Gastrocnemius medialis (tissue), 4 donors: ENCODE measurements at regions not wholly inside any gene's neighbourhood (a gene's known extent, or its start where the extent isn't known, plus 50 kb on each side); places are given as distances from the start of the nearest gene placed in this dataset.

ENCODE experiments used
- ATAC-seq, 2 donors: fragments of 150-250 bp; one replicate each; pipeline ENCODE4 v1.9.1; 2016
- DNase-seq, 2 donors: peaks; one replicate each; pipeline ENCODE4 v3.0.0-alpha.2; 2019
- H3K27ac ChIP-seq, 4 donors: fragments of 200-600 bp; sonication (generic); 1 replicate in 1 of 4; 2 replicates in 3 of 4; pipeline ENCODE4 v1.5.1; 2016 to 2018; ENCODE audit warnings: mild to moderate bottlenecking in 2 of 4, moderate library complexity in 1 of 4
- H3K27me3 ChIP-seq, 3 donors: fragments of 200-600 bp; sonication (generic) in 2 of 3; 1 replicate in 1 of 3; 2 replicates in 2 of 3; pipeline versions ENCODE4 v1.5.1 to v1.6.0; 2016 to 2019; ENCODE audit warnings: mild to moderate bottlenecking in 1 of 3, moderate library complexity in 1 of 3
- H3K36me3 ChIP-seq, 2 donors: fragments of 200-600 bp; sonication (generic) in 1 of 2; one replicate each; pipeline ENCODE4 v1.5.1; 2017 to 2018
- H3K4me1 ChIP-seq, 2 donors: fragments of 200-600 bp; sonication (generic) in 1 of 2; one replicate each; pipeline ENCODE4 v1.5.1; 2016 to 2017; ENCODE audit warnings: mild to moderate bottlenecking in 2 of 2
- H3K4me3 ChIP-seq, 4 donors: fragments of 200-600 bp; sonication (generic) in 3 of 4; 1 replicate in 1 of 4; 2 replicates in 3 of 4; pipeline ENCODE4 v1.5.1; 2016 to 2019; ENCODE audit warnings: mild to moderate bottlenecking in 2 of 4
- H3K9me3 ChIP-seq, 3 donors: fragments of 200-600 bp; sonication (generic) in 2 of 3; 1 replicate in 1 of 3; 2 replicates in 2 of 3; pipeline ENCODE4 v1.5.1; 2016 to 2019
- POLR2A ChIP-seq, 2 donors: fragments of 450-650 bp; IDR thresholded peaks; one replicate each; pipeline ENCODE4 v1.6.1; 2017; ENCODE audit warnings: antibody characterized with exemption in 2 of 2, mild to moderate bottlenecking in 2 of 2, moderate library complexity in 2 of 2
- in situ Hi-C, 4 donors: fragments of 200-750 bp; cut with MboI; loops; one replicate each; pipeline versions ENCODE4 v1.15.0 to v1.8.0; 2017; ENCODE audit warnings: low sequenced_read_pairs in 4 of 4
- intact Hi-C: fragments of 100-400 bp; cut with DNase I; formaldehyde crosslinking; loops from one replicate; pipeline ENCODE4 v1.15.1; 2023; ENCODE audit warnings: low total_unique reads
- TF ChIP-seq, protein P1 (sequence below), 5 experiments: fragments of 450-650 bp in 3 of 5; fragments of 200-600 bp in 2 of 5; sonication (generic) in 2 of 5; IDR thresholded peaks in 4 of 5; conservative IDR thresholded peaks in 1 of 5; 1 replicate in 4 of 5; 2 replicates in 1 of 5; pipeline ENCODE4 v1.5.1; 2016 to 2019; ENCODE audit warnings: antibody characterized with exemption in 5 of 5, mild to moderate bottlenecking in 3 of 5, moderate library complexity in 3 of 5

DNA sequence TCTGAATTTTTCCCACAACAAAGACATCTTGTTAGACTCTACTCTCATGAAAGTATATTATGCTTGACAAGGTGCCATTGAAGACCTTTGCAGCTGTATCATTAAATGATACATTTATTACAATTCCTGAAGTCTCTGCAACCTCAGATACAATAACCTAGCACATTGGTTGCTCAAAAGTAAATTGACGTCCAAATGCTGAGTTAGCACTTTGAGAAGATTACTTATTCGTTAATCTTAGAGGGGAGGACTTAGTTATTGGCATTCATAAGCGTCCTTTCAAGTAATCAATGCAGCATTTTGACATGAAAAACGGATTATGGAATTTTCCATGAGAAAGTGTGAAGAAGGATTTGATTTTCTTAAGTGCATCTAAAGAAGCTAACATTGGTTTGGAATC is 151.6 kb downstream of the ARSF start:
- intact Hi-C loops, result no loop called here
- in situ Hi-C loops, result no loop called here

DNA sequence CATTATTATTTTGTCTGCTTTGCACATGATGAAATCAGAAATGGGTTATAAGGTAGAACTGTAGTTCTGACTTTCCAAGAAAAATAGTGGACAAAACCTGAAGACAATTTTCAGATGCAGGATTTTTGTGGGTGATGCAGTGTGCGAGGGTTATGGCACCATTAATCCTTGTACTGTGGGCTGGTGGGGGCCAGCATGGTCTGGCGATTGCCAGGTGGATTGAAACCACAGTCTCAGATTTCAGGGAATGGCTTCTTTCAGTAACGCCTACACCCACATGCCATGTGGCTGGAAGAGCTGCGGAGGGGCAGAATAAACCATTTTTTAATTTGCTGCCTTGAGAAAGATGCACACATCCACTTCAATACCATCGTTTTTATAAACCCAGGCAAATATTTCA is 150.5 kb downstream of the ARSF start:
- Histone ChIP-seq H3K27ac (no peak overlapping the region), H3K36me3 (no peaks in the 10 kb centered on the region), H3K4me1 (no peaks in the 10 kb centered on the region), H3K4me3 (no peak overlapping the region), H3K9me3 (no peaks in the 10 kb centered on the region), H3K27me3 (no peaks in the 10 kb centered on the region)
- in situ Hi-C loops, result no loop called here
- ATAC-seq, result no peak
- intact Hi-C loops, result no loop called here
- DNase-seq, result no peak
- TF ChIP-seq, protein P1, sequence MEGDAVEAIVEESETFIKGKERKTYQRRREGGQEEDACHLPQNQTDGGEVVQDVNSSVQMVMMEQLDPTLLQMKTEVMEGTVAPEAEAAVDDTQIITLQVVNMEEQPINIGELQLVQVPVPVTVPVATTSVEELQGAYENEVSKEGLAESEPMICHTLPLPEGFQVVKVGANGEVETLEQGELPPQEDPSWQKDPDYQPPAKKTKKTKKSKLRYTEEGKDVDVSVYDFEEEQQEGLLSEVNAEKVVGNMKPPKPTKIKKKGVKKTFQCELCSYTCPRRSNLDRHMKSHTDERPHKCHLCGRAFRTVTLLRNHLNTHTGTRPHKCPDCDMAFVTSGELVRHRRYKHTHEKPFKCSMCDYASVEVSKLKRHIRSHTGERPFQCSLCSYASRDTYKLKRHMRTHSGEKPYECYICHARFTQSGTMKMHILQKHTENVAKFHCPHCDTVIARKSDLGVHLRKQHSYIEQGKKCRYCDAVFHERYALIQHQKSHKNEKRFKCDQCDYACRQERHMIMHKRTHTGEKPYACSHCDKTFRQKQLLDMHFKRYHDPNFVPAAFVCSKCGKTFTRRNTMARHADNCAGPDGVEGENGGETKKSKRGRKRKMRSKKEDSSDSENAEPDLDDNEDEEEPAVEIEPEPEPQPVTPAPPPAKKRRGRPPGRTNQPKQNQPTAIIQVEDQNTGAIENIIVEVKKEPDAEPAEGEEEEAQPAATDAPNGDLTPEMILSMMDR (IDR thresholded peaks at IDR 0.05 in 4 of 5, conservative IDR thresholded peaks at IDR 0.05 in 1 of 5), result no peak
- TF ChIP-seq POLR2A (IDR thresholded peaks at IDR 0.05), result no peak

More for the DNA sequence above, 151.6 kb downstream of the ARSF start:
- Histone ChIP-seq H3K9me3 (no peaks in the 10 kb centered on the region), H3K4me3 (no peak overlapping the region), H3K27ac (no peak overlapping the region), H3K27me3 (no peaks in the 10 kb centered on the region), H3K36me3 (no peaks in the 10 kb centered on the region), H3K4me1 (no peaks in the 10 kb centered on the region)
- ATAC-seq (no peak), DNase-seq (no peak)
- TF ChIP-seq, protein P1 (IDR thresholded peaks at IDR 0.05 in 4 of 5, conservative IDR thresholded peaks at IDR 0.05 in 1 of 5), result no peak
- no peak for TF ChIP-seq POLR2A (IDR thresholded peaks at IDR 0.05)

DNA sequence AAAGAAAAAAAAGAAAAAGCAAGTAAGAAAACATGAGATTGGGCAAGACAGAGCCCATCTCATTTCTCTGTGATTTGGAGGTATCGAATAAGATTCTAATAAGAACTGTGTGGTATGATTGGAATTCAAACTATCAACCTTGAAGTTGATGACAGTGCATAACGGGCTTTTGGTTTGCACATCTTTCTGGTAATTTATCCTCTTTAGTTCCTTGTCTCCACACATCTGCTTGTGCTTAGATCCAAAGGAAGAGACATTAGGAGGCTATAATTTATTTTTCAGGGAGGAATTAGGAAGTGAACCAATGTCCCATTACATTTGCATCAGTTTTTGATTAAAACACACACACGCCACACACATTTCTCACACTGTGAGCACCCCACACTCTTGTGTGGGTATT is 149.9 kb downstream of the ARSF start:
- ATAC-seq, result no peak

DNA sequence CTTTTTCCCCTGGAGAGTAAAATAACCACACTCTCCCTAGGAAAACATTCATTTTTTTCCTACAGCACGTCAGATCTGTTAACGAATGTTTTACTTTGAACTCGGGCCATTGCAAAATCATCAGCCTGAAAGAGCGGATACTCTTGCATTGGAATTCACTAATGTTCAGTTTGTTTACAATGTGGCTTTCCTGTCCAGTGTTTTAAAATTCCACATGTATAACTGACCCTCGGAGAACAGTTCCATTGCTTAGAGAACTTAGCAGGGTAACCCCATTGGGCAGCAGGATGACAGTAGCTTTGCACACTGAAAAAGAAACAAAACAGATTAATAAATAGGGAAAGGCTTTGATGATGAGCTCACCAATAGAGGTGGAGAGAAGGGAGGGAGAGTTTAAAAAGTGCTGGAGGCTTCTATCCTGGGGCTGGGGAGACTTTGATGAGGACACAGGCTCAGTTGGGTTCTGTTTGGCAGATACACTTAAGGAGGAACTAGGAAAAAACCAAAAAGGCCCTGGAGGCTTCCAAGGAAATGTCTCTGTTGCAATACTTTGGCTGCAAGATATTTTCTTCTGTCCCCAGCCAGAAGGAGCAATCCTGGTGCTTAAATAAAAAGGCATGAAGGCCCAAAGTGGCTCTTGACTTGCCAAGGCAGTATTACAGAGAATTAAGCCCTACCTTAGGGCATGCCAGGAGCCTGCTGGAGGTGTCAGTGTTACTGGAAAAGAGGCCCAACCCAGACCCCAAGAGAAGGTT is 143.1 kb downstream of the ARSF start:
- peak; percentile 2 to 12 for DNase-seq
- Histone ChIP-seq H3K4me1 (no peaks in the 10 kb centered on the region), H3K36me3 (no peaks in the 10 kb centered on the region), H3K27me3 (no peaks in the 10 kb centered on the region), H3K27ac (peak overlapping the region in 1 of 4 donors; percentile 15), H3K9me3 (no peaks in the 10 kb centered on the region), H3K4me3 (no peak overlapping the region)
- ATAC-seq, result peak in 1 of 2 donors; percentile 52
- intact Hi-C loops, result no loop called here
- in situ Hi-C loops, result no loop called here
- no peak for TF ChIP-seq POLR2A (IDR thresholded peaks at IDR 0.05)
- TF ChIP-seq, protein P1 (IDR thresholded peaks at IDR 0.05 in 4 of 5, conservative IDR thresholded peaks at IDR 0.05 in 1 of 5), result no peak

More for the DNA sequence above, 149.9 kb downstream of the ARSF start:
- TF ChIP-seq, protein P1 (IDR thresholded peaks at IDR 0.05 in 4 of 5, conservative IDR thresholded peaks at IDR 0.05 in 1 of 5), result no peak
- no peak for TF ChIP-seq POLR2A (IDR thresholded peaks at IDR 0.05)
- DNase-seq, result no peak
- Histone ChIP-seq H3K9me3 (no peaks in the 10 kb centered on the region), H3K4me1 (no peaks in the 10 kb centered on the region), H3K36me3 (no peaks in the 10 kb centered on the region), H3K27me3 (no peaks in the 10 kb centered on the region), H3K27ac (no peak overlapping the region), H3K4me3 (no peak overlapping the region)
- intact Hi-C loops (no loop called here), in situ Hi-C loops (no loop called here)
